LNCaP clone FGC (cell line): ENCODE measurements at regions not wholly inside any gene's neighbourhood (a gene's known extent, or its start where the extent isn't known, plus 50 kb on each side); places are given as distances from the start of the nearest gene placed in this dataset.

ENCODE experiments used
- DNase-seq: peaks from one replicate; pipeline ENCODE4 v3.0.0-alpha.2; 2011; ENCODE audit warnings: low read depth
- H3K4me3 ChIP-seq: 2 replicates; pipeline ENCODE4 v1.5.1; 2011; ENCODE audit warnings: mild to moderate bottlenecking, low read depth, low read length, control low read depth
- TF ChIP-seq, protein P1 (sequence below): IDR thresholded peaks from 2 replicates; pipeline ENCODE4 v1.5.1; 2012; ENCODE audit warnings: mild to moderate bottlenecking; ENCODE audit not compliant: control insufficient read depth, insufficient read depth; ENCODE audit errors: extremely low read depth

- no peak overlapping the region for H3K4me3 ChIP-seq
- TF ChIP-seq, protein P1, sequence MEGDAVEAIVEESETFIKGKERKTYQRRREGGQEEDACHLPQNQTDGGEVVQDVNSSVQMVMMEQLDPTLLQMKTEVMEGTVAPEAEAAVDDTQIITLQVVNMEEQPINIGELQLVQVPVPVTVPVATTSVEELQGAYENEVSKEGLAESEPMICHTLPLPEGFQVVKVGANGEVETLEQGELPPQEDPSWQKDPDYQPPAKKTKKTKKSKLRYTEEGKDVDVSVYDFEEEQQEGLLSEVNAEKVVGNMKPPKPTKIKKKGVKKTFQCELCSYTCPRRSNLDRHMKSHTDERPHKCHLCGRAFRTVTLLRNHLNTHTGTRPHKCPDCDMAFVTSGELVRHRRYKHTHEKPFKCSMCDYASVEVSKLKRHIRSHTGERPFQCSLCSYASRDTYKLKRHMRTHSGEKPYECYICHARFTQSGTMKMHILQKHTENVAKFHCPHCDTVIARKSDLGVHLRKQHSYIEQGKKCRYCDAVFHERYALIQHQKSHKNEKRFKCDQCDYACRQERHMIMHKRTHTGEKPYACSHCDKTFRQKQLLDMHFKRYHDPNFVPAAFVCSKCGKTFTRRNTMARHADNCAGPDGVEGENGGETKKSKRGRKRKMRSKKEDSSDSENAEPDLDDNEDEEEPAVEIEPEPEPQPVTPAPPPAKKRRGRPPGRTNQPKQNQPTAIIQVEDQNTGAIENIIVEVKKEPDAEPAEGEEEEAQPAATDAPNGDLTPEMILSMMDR, result no peak
- no peak for DNase-seq
Measured at GRCh38 chr20:18908109-18908508, 94.5 kb downstream of the SCP2D1 start.

DNA sequence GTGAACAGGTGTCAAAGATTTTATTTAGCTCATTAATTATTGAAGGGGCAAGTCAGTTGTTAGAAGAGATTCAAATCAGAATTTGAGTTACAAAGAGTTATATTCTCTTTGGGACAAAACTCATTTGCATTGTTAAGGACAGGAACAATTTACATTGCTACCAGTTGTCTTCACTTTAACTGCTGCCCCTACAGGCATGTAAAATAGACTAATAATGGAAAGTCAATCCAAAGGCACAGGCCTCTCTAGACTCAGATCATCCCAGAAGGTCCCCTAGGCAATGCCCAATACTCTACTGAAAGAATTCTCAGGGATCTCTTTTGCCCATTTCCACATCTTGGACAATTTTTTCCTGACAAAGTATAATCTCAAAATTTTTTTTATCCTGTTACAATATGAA, 95.7 kb downstream of the SCP2D1 start:
- H3K4me3 ChIP-seq, result no peak overlapping the region
- no peak for DNase-seq
- TF ChIP-seq, protein P1, result no peak

DNA sequence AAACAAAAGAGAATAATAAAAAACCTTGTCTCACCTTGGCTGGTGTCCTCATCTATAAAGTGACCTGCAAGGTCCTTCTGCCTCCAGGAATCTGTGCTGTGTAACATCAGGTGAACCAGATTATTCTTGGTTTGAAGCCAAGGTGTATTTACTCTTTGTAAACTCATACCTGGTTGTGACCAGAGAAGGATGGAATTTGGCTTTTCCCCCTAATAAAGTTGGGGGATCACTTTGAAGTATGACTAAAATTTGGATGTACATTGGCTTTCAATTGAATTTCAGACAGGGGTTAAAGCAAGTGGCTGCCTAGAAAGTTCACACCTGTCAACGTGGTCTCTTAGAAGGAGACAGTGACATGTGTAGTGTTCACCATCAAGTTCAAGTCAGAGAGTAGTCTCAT, 100.1 kb downstream of the SCP2D1 start:
- TF ChIP-seq, protein P1, result no peak
- no peak for DNase-seq
- no peak overlapping the region for H3K4me3 ChIP-seq

- TF ChIP-seq, protein P1, result no peak
- no peak overlapping the region for H3K4me3 ChIP-seq
- DNase-seq, result no peak
Measured at GRCh38 chr20:18914796-18915195, 101.2 kb downstream of the SCP2D1 start.

DNA sequence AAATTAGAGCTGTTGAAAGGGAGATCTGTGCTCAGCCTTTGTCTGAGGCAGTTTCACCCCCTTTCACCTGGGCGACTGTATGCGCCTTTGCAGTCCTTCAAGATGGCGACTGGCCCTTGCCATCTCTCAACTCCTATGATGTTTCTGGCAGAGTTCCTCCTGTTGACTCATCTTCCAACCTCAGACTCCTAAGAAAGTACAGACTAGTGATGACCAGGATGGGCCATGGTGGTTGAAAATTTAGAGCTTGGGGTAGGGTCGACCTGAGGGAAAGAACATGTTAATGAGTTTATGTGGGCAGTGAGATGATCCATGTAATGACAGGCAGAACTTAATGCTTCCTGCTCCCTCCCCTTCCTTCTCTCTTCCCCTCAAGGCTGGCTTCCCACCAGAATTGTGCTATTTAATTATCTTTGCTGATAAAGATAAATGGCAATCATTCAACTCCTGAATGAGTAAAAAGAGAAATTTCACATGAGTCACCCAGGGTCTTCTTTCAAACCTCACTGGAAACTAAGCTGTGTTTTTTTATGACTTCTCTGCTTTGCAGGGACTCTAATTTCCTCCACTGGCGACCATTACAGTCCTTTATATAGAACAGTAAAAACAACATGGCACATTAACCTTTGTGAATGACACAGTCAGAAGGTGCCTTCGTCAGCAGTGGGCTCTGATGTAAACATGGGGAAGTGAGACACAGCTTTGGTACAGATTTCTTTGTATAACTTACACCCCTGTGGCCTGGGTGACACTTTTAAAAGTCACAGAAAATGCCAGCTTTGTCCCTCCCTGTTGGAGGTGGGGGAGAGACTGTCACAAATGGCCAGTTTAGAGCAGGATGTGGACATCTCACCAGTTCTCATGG, 103.5 kb downstream of the SCP2D1 start:
- DNase-seq, result no peak
- TF ChIP-seq, protein P1, result no peak
- no peak overlapping the region for H3K4me3 ChIP-seq

GRCh38 chr20:18919996-18920395, 106.4 kb downstream of the SCP2D1 start:
- TF ChIP-seq, protein P1, result no peak
- no peak for DNase-seq
- H3K4me3 ChIP-seq, result no peak overlapping the region

DNA sequence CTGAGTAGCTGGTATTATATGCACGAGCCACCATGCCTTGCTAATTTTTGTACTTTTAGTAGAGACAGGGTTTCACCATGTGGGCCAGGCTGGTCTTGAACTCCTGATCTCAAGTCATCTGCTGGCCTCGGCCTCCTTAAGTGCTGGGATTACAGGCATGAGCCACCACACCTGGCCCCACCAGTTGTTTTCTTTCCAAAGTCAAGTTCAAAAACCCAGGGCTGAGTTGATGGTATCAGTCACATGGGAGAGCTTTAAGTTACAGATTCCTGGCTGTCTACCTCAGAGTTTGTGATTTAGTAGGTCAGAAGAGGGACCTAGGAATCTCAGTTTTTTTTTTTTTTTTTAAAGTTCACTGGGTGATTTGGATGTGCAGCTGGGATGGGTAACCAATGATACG, 107.7 kb downstream of the SCP2D1 start:
- DNase-seq, result no peak
- no peak overlapping the region for H3K4me3 ChIP-seq
- TF ChIP-seq, protein P1, result no peak
